PC-9 (cell line): ENCODE measurements at regions not wholly inside any gene's neighbourhood (a gene's known extent, or its start where the extent isn't known, plus 50 kb on each side); places are given as distances from the start of the nearest gene placed in this dataset.

Experiments used
- CTCF ChIP-seq: fragments of 200-600 bp; sonication (generic); conservative IDR thresholded peaks from 2 replicates; pipeline ENCODE4 v1.6.1; 2017; ENCODE audit warnings: mixed run types, antibody characterized with exemption, mild to moderate bottlenecking, moderate library complexity
- EZH2 ChIP-seq: fragments of 200-600 bp; sonication (generic); IDR thresholded peaks from 2 replicates; pipeline ENCODE4 v1.8.0; 2017; ENCODE audit warnings: antibody characterized with exemption, low read depth

GRCh38 chr6:147905711-147906110 lies 397.2 kb downstream of the SAMD5 start:
- no peak for TF ChIP-seq CTCF
- TF ChIP-seq EZH2: no peak
